ENCODE measurements at regions not wholly inside any gene's neighbourhood (a gene's known extent, or its start where the extent isn't known, plus 50 kb on each side); places are given as distances from the start of the nearest gene placed in this dataset.

GRCh38 chr11:115787302-115787701 lies 283.1 kb upstream of the CADM1 start:
- no peaks in the 10 kb centered on the region for H3K27me3 ChIP-seq (replicated peaks; ENCODE audit: insufficient read depth)
- no peak for TF ChIP-seq POLR2A (IDR thresholded peaks at IDR 0.05)
- TF ChIP-seq, protein P1, sequence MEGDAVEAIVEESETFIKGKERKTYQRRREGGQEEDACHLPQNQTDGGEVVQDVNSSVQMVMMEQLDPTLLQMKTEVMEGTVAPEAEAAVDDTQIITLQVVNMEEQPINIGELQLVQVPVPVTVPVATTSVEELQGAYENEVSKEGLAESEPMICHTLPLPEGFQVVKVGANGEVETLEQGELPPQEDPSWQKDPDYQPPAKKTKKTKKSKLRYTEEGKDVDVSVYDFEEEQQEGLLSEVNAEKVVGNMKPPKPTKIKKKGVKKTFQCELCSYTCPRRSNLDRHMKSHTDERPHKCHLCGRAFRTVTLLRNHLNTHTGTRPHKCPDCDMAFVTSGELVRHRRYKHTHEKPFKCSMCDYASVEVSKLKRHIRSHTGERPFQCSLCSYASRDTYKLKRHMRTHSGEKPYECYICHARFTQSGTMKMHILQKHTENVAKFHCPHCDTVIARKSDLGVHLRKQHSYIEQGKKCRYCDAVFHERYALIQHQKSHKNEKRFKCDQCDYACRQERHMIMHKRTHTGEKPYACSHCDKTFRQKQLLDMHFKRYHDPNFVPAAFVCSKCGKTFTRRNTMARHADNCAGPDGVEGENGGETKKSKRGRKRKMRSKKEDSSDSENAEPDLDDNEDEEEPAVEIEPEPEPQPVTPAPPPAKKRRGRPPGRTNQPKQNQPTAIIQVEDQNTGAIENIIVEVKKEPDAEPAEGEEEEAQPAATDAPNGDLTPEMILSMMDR (IDR thresholded peaks at IDR 0.05), result no peak
- no peak for TF ChIP-seq POLR2AphosphoS5 (IDR thresholded peaks at IDR 0.05)

GRCh38 chr11:115784796-115785521 lies 280.7 kb upstream of the CADM1 start:
- Histone ChIP-seq H3K27ac (no peak overlapping the region), H3K4me1 (replicated peaks) (no peaks in the 10 kb centered on the region), H3K27me3 (replicated peaks; ENCODE audit: insufficient read depth) (no peaks in the 10 kb centered on the region), H3K36me3 (no peaks in the 10 kb centered on the region), H3K4me3 (no peak overlapping the region), H3K9me3 (no peaks in the 10 kb centered on the region)
- 37% methylated on average over 3 of the region's 3 CpGs for WGBS
- no peak for DNase-seq (ENCODE audit: low spot score)
- TF ChIP-seq POLR2AphosphoS5 (IDR thresholded peaks at IDR 0.05) (no peak), POLR2A (IDR thresholded peaks at IDR 0.05) (no peak)
- TF ChIP-seq, protein P1 (IDR thresholded peaks at IDR 0.05), result no peak
- intact Hi-C loops (cut with DNase I), result no loop called here

More at GRCh38 chr11:115787302-115787701, 283.1 kb upstream of the CADM1 start:
- Histone ChIP-seq H3K9me3 (no peaks in the 10 kb centered on the region), H3K27ac (no peak overlapping the region), H3K4me1 (replicated peaks) (no peaks in the 10 kb centered on the region), H3K36me3 (no peaks in the 10 kb centered on the region), H3K4me3 (no peak overlapping the region)
- 89% methylated on average over 5 of the region's 5 CpGs for WGBS
- intact Hi-C loops (cut with DNase I), result no loop called here
- no peak for DNase-seq (ENCODE audit: low spot score)

GRCh38 chr11:115780646-115781362 lies 276.6 kb upstream of the CADM1 start:
- no peaks in the 10 kb centered on the region for H3K4me1 ChIP-seq (replicated peaks)
- intact Hi-C loops (cut with DNase I), result no loop called here
- TF ChIP-seq, protein P1 (IDR thresholded peaks at IDR 0.05), result no peak
- no peak for TF ChIP-seq POLR2AphosphoS5 (IDR thresholded peaks at IDR 0.05)
- WGBS, result 82% methylated on average over 9 of the region's 9 CpGs
- no peak overlapping the region for H3K4me3 ChIP-seq
- H3K27ac ChIP-seq, result no peak overlapping the region
- no peaks in the 10 kb centered on the region for H3K27me3 ChIP-seq (replicated peaks; ENCODE audit: insufficient read depth)
- DNase-seq (ENCODE audit: low spot score), result no peak
- no peaks in the 10 kb centered on the region for H3K36me3 ChIP-seq
- no peaks in the 10 kb centered on the region for H3K9me3 ChIP-seq

DNA sequence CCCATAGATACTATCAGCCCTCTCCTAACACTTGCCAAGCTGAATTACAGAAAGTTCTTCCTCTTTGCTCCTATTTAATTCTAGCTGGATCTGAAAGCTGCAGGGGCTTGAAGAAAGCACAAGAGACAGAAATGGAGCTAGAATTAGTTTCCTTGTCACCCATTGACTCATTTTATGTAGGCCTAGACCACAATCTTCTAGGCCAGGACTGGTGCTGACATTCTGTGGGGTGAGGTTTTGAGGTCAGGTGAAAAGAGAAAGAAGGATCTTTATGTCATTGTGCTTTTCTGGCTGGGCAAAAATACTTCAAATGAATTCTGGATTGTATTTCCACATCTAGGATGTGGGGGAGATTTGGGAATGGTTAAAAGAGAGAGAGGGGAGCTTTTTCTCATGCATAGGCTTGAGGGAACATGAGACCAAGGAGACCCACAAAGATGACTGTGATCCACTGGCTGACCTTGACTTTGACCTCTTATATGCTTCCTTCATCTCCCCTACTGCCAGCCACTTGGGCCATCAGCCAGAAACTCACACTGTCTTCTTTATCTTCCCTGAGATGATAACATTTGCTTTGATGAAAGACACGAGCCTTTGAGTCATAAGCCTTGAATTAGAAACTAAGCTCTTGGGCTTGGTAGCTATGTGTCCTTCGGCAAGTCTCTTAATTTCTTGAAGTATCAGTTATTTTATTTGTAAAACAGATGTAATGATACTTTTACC lies 274.9 kb upstream of the CADM1 start:
- H3K9me3 ChIP-seq, result no peaks in the 10 kb centered on the region
- no peaks in the 10 kb centered on the region for H3K27me3 ChIP-seq (replicated peaks; ENCODE audit: insufficient read depth)
- WGBS, result 77% methylated on average over 2 of the region's 2 CpGs
- intact Hi-C loops (cut with DNase I), result no loop called here
- no peak overlapping the region for H3K4me3 ChIP-seq
- H3K27ac ChIP-seq, result no peak overlapping the region
- TF ChIP-seq POLR2A (IDR thresholded peaks at IDR 0.05) (no peak), POLR2AphosphoS5 (IDR thresholded peaks at IDR 0.05) (no peak)
- TF ChIP-seq, protein P1 (IDR thresholded peaks at IDR 0.05), result no peak
- no peaks in the 10 kb centered on the region for H3K36me3 ChIP-seq
- DNase-seq (ENCODE audit: low spot score), result no peak
- no peaks in the 10 kb centered on the region for H3K4me1 ChIP-seq (replicated peaks)

Data from prostate gland (tissue), 2 donors.